HL-60/S4 treated with phorbol 12-myristate 13-acetate at 8.2 ng/mL for 4 days and 3 days (cell line): ENCODE measurements at regions not wholly inside any gene's neighbourhood (a gene's known extent, or its start where the extent isn't known, plus 50 kb on each side); places are given as distances from the start of the nearest gene placed in this dataset.

Source experiments
- in situ Hi-C: fragments of 300-500 bp; cut with MboI; formaldehyde crosslinking; loops from 2 replicates; pipeline ENCODE4 v1.15.0; 2022; ENCODE audit warnings: low sequenced_read_pairs

GRCh38 chr17:72563952-72564351 lies 443.1 kb downstream of the SOX9 start:
- in situ Hi-C loops, result loop anchor here (10.0 to 25.0 kb wide), 3 partner anchors 161 to 798 kb away; partner anchors contain the start of gene COG1

- in situ Hi-C loops, result loop anchor here (10.0 to 25.0 kb wide), 3 partner anchors 160 to 797 kb away; partner anchors contain the start of gene COG1
Measured at GRCh38 chr17:72565006-72565405, 444.2 kb downstream of the SOX9 start.

GRCh38 chr17:72565758-72566157 lies 444.9 kb downstream of the SOX9 start:
- in situ Hi-C loops, result loop anchor here (10.0 to 25.0 kb wide), 3 partner anchors 159 to 797 kb away; partner anchors contain the start of gene COG1

GRCh38 chr17:72566671-72567484 lies 446.1 kb downstream of the SOX9 start:
- in situ Hi-C loops, result loop anchor here (10.0 to 25.0 kb wide), 3 partner anchors 158 to 795 kb away; partner anchors contain the start of gene COG1

GRCh38 chr17:72567774-72568173 lies 447.0 kb downstream of the SOX9 start:
- in situ Hi-C loops, result loop anchor here (10.0 to 25.0 kb wide), 3 partner anchors 157 to 795 kb away; partner anchors contain the start of gene COG1

GRCh38 chr17:72569148-72569946 lies 448.5 kb downstream of the SOX9 start:
- in situ Hi-C loops, result loop anchor here (10.0 to 25.0 kb wide), 3 partner anchors 155 to 793 kb away; partner anchors contain the start of gene COG1

- in situ Hi-C loops, result loop anchor here (25.0 kb wide), 2 partner anchors 615 to 790 kb away; partner anchors contain the start of gene COG1
Measured at GRCh38 chr17:72571813-72572396, 451.1 kb downstream of the SOX9 start.

GRCh38 chr17:72572604-72573491 lies 452.0 kb downstream of the SOX9 start:
- in situ Hi-C loops, result loop anchor here (25.0 kb wide), 2 partner anchors 614 to 789 kb away; partner anchors contain the start of gene COG1

- in situ Hi-C loops, result loop anchor here (25.0 kb wide), 2 partner anchors 614 to 789 kb away; partner anchors contain the start of gene COG1
Measured at GRCh38 chr17:72573492-72573801, 452.6 kb downstream of the SOX9 start.

GRCh38 chr17:72574675-72575510 lies 454.1 kb downstream of the SOX9 start:
- in situ Hi-C loops, result loop anchor here (25.0 kb wide), 2 partner anchors 612 to 787 kb away; partner anchors contain the start of gene COG1

- in situ Hi-C loops, result no loop called here
Measured at GRCh38 chr17:72575542-72576233, 454.9 kb downstream of the SOX9 start.

- in situ Hi-C loops, result no loop called here
Measured at GRCh38 chr17:72576289-72576759, 455.5 kb downstream of the SOX9 start.

GRCh38 chr17:72578817-72579470 lies 458.1 kb downstream of the SOX9 start:
- in situ Hi-C loops, result no loop called here

GRCh38 chr17:72579990-72580320 lies 459.1 kb downstream of the SOX9 start:
- in situ Hi-C loops, result no loop called here

GRCh38 chr17:72580321-72581127 lies 459.7 kb downstream of the SOX9 start:
- in situ Hi-C loops, result no loop called here

GRCh38 chr17:72587156-72587555 lies 466.3 kb downstream of the SOX9 start:
- in situ Hi-C loops, result no loop called here
